Heart left ventricle (tissue), 16 donors: ENCODE measurements at regions not wholly inside any gene's neighbourhood (a gene's known extent, or its start where the extent isn't known, plus 50 kb on each side); places are given as distances from the start of the nearest gene placed in this dataset.

ENCODE experiments used
- ATAC-seq, 4 donors: fragments of 200-7000 bp; cut with Tn5 transposase; one replicate each; pipeline ENCODE4 v1.9.1; 2020 to 2022; ENCODE audit warnings: moderate library complexity in 4 of 4, mild to moderate bottlenecking in 3 of 4, moderate number of reproducible peaks in 1 of 4
- DNase-seq, 5 donors: peaks; one replicate each; pipeline ENCODE4 v3.0.0-alpha.2; 2020
- H3K27ac ChIP-seq, 12 donors: fragments of 200-600 bp; sonication (generic) in 4 of 12; one replicate each; pipeline versions ENCODE4 v1.5.0 to v1.8.0; 2016 to 2022; ENCODE audit warnings: mild to moderate bottlenecking in 2 of 12
- H3K27me3 ChIP-seq, 9 donors: fragments of 200-600 bp; sonication (generic) in 2 of 9; one replicate each; pipeline versions ENCODE4 v1.5.1 to v1.8.0; 2016 to 2022; ENCODE audit warnings: mild to moderate bottlenecking in 3 of 9
- H3K36me3 ChIP-seq, 9 donors: fragments of 200-600 bp; sonication (generic) in 2 of 9; one replicate each; pipeline versions ENCODE4 v1.5.0 to v1.8.0; 2018 to 2022; ENCODE audit warnings: mild to moderate bottlenecking in 2 of 9
- H3K4me1 ChIP-seq, 12 donors: fragments of 200-600 bp; sonication (generic) in 4 of 12; one replicate each; pipeline versions ENCODE4 v1.5.0 to v1.8.0; 2016 to 2022; ENCODE audit warnings: mild to moderate bottlenecking in 3 of 12
- H3K4me3 ChIP-seq, 12 donors: fragments of 200-600 bp; sonication (generic) in 4 of 12; one replicate each; pipeline versions ENCODE4 v1.5.0 to v1.8.0; 2017 to 2022; ENCODE audit warnings: mild to moderate bottlenecking in 9 of 12, moderate library complexity in 4 of 12
- H3K9me3 ChIP-seq, 12 donors: fragments of 200-600 bp; sonication (generic) in 4 of 12; one replicate each; pipeline versions ENCODE4 v1.5.0 to v1.8.0; 2016 to 2022; ENCODE audit warnings: mild to moderate bottlenecking in 1 of 12
- CTCF ChIP-seq, 12 donors: fragments of 200-600 bp; sonication (generic) in 4 of 12; IDR thresholded peaks; one replicate each; pipeline versions ENCODE4 v1.5.0 to v1.8.0; 2018 to 2022; ENCODE audit warnings: antibody characterized with exemption in 12 of 12, mild to moderate bottlenecking in 5 of 12
- POLR2A ChIP-seq, 2 donors: fragments of 450-650 bp; IDR thresholded peaks; one replicate each; pipeline ENCODE4 v1.6.1; 2017; ENCODE audit warnings: antibody characterized with exemption in 2 of 2, mild to moderate bottlenecking in 2 of 2, moderate library complexity in 2 of 2
- WGBS, 4 donors: extraction: QIAGEN DNeasy Blood & Tissue Kit in 2 of 4; methylation state at CpG; one replicate each; pipeline versions ENCODE4 v1.1.5 to v1.1.7; 2013 to 2018; 5-methylcytosine and 5-hydroxymethylcytosine counted together
- intact Hi-C, 10 donors: fragments of 100-400 bp; cut with DNase I; formaldehyde crosslinking; loops; one replicate each; pipeline versions ENCODE4 v1.11.1 to v1.14.2; 2022
- donor health status: ischemic (EF 13 %, LVEDD 7.1; RV severe dilation, severe dysfunction).
- donor health status: healthy with polysubstance abuse.
- donor health status: DM: no; HTN: yes; CAD: no.
- donor health status: DM: no; HTN: no; CAD: no.
- donor health status: ischemic (EF 25% LVEDD 6.9; RV normal size, moderate dysfunction).
- donor health status: ischemic (EF 25% LVEDD 5.7; RV mildly dilated, moderate dysfunction).
- donor health status: healthy.
- donor health status: DM: yes; HTN: yes; CAD: no.
- donor health status: ischemic (EF 35%, LVEDD 5.7; RV mildly dilated, moderate dysfunction).
- donor health status: nonischemic (EF 11% LVEDD 7.7; RV severe dilation, severe dysfunction).
- donor health status: DM: yes; HTN: yes; CAD: no.
- donor health status: PGD.
- donor health status: ischemic (EF 29% LVEDD 5.4; RV normal size, mild dysfunction).
- donor health status: nonischemic (EF 23%, LVEDD 6.1; RV moderate dilation, normal function).

GRCh38 chr15:88985547-88986393 is 72.6 kb upstream of the MFGE8 start:
- H3K4me3 ChIP-seq = no peak overlapping the region
- 84 to 88% (median 85%) methylated on average over 14 of the region's 14 CpGs for WGBS, 4 donors
- no peaks in the 10 kb centered on the region for H3K27me3 ChIP-seq
- H3K36me3 ChIP-seq = no peaks in the 10 kb centered on the region
- no peak for DNase-seq
- TF ChIP-seq POLR2A (IDR thresholded peaks at IDR 0.05) = no peak
- no peak for TF ChIP-seq CTCF (IDR thresholded peaks at IDR 0.05)
- no peak overlapping the region for H3K27ac ChIP-seq
- ATAC-seq = no peak
- intact Hi-C loops = no loop called here
- no peaks in the 10 kb centered on the region for H3K9me3 ChIP-seq
- peaks cover 5 to 24% (median 18%) of the 10 kb centered on the region in 12 donors for H3K4me1 ChIP-seq

DNA sequence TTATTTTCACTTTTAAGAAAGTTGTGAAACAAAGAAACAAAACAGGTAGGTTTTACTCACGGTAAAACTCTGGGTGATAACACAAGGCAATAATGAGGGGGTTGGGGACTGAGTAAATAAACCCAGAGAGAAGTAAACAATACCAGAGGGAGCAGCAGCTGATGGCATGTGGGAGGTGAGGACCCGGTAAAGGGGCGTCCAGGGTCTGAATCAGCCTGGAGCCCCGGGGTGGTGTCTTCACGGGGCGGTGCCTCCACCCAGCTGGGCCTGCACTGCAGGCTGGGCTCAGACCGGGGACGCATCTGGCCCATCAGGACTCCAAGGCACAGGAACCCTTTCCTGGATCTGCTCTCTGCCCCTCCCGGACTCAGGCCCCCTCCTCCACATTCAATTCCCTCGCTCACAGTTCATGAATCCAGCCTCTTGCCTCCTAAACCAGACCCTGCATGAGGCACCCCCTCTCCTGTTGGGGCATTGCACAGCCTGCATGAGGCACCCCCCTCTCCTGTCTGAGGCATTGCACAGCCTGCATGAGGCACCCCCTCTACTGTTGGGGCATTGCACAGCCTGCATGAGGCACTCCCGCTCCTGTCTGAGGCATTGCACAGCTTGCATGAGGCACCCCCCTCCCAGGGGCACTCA is 73.9 kb upstream of the MFGE8 start:
- no peak for ATAC-seq

DNA sequence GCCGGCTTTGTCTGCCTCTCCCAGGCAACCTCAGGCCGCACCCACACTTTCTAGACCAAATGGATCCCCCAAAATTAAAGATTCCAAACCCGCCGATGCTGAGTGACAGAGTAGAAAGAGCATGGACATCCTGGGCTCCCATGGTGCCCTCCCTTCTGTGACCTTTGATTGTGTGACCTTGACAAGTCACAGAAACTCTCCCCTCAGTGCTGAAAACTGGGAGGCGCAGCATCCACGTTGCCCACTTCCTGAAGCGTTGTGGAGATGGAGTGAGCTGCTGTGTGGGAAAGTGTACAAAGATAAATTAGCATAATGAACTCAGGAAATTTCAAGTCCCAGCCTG is 74.4 kb upstream of the MFGE8 start:
- intact Hi-C loops = no loop called here
- Histone ChIP-seq H3K9me3 (no peaks in the 10 kb centered on the region), H3K27me3 (no peaks in the 10 kb centered on the region), H3K27ac (no peak overlapping the region), H3K36me3 (no peaks in the 10 kb centered on the region), H3K4me3 (no peak overlapping the region), H3K4me1 (peaks cover 0 to 14% (median 10%) of the 10 kb centered on the region in 12 donors)
- TF ChIP-seq CTCF (IDR thresholded peaks at IDR 0.05) = no peak
- no peak for TF ChIP-seq POLR2A (IDR thresholded peaks at IDR 0.05)
- DNase-seq (no peak), ATAC-seq (no peak)
- WGBS, 4 donors = 75 to 82% (median 80%) methylated on average over 5 to 7 of the region's 7 CpGs

More for the DNA sequence above, 73.9 kb upstream of the MFGE8 start:
- no peak for DNase-seq
- Histone ChIP-seq H3K36me3 (no peaks in the 10 kb centered on the region), H3K27me3 (no peaks in the 10 kb centered on the region), H3K27ac (no peak overlapping the region), H3K9me3 (no peaks in the 10 kb centered on the region), H3K4me1 (peaks cover 0 to 19% (median 12%) of the 10 kb centered on the region in 12 donors), H3K4me3 (no peak overlapping the region)
- WGBS, 4 donors = 81 to 83% (median 82%) methylated on average over 8 to 11 of the region's 11 CpGs
- intact Hi-C loops = no loop called here
- TF ChIP-seq CTCF (IDR thresholded peaks at IDR 0.05) (no peak), POLR2A (IDR thresholded peaks at IDR 0.05) (no peak)

DNA sequence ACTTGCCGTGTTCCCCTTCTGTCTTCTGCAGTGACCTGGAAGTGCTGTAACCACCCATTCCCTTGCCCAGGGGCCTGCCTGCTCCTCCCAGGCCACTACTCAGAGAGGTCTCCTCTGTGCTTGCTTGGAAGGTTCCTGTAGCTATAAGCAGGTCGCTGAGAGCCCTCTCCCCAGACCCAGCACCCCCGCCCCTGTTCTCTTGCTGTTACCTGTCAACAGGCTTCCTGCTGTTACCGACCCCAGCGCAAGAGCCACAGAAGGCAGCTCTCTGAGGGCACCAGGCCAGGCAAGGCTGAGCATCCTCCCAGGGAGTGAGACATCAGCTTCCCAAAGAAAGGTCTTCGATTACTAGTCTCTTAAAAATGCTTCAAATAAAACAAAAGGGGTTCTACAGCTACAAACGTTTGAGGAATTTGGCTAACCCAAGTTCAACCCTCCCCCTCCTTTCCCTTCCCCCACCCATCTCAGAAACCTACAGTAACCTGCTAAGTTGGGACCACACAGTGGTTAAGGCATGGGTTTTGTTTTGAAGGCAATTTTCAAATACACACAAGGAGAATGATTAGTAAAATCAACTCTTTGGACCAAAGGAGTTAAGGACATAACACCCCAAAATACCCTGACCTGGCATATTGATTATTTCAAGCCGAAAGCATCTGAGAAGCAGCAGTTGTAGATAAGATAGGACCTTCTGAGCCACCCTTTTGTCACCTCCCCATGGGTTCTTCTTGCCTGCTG is 74.9 kb upstream of the MFGE8 start:
- Histone ChIP-seq H3K27me3 (no peaks in the 10 kb centered on the region), H3K36me3 (no peaks in the 10 kb centered on the region), H3K4me3 (no peak overlapping the region), H3K27ac (no peak overlapping the region), H3K4me1 (peaks cover 0 to 8% (median 4%) of the 10 kb centered on the region in 12 donors), H3K9me3 (no peaks in the 10 kb centered on the region)
- TF ChIP-seq POLR2A (IDR thresholded peaks at IDR 0.05) (no peak), CTCF (IDR thresholded peaks at IDR 0.05) (no peak)
- 55 to 73% (median 63%) methylated on average over 8 of the region's 8 CpGs for WGBS, 4 donors
- no peak for ATAC-seq
- DNase-seq = no peak
- intact Hi-C loops = no loop called here
